ENCODE measurements at regions not wholly inside any gene's neighbourhood (a gene's known extent, or its start where the extent isn't known, plus 50 kb on each side); places are given as distances from the start of the nearest gene placed in this dataset.
A peak's percentile ranks its signal among the peaks of the same experiment; 100 is the strongest.

DNA sequence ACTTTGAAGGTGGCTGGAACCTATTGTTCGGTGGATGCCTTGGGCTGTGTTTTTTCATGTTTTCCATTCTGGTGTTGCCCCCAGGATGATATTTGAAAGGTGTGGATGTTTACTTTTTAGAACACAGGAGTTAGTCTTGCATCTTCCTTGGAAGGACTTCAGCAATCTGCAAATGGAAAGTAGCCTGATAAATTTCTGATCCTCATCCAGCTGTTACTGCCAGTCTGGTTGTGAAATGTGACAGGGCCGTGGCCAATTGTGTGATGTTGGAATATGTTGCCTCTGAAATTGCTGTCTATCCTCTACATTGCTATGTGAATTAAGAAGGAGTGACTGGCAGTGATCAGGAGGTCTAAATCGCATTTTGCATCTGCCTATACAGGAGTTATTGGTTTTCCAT, 382.5 kb upstream of the C2CD4B start:
- DNase-seq: no peak
- TF ChIP-seq, protein P1, sequence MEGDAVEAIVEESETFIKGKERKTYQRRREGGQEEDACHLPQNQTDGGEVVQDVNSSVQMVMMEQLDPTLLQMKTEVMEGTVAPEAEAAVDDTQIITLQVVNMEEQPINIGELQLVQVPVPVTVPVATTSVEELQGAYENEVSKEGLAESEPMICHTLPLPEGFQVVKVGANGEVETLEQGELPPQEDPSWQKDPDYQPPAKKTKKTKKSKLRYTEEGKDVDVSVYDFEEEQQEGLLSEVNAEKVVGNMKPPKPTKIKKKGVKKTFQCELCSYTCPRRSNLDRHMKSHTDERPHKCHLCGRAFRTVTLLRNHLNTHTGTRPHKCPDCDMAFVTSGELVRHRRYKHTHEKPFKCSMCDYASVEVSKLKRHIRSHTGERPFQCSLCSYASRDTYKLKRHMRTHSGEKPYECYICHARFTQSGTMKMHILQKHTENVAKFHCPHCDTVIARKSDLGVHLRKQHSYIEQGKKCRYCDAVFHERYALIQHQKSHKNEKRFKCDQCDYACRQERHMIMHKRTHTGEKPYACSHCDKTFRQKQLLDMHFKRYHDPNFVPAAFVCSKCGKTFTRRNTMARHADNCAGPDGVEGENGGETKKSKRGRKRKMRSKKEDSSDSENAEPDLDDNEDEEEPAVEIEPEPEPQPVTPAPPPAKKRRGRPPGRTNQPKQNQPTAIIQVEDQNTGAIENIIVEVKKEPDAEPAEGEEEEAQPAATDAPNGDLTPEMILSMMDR (IDR thresholded peaks at IDR 0.05; ENCODE audit: low read depth, low read length): no peak
- Histone ChIP-seq H3K9me3 (ENCODE audit: severe bottlenecking) (peaks cover 3% of the 10 kb centered on the region), H3K27ac (peak overlapping the region; percentile 81), H3K4me3 (ENCODE audit: low read depth, low read length) (no peak overlapping the region), H3K36me3 (no peaks in the 10 kb centered on the region), H3K27me3 (ENCODE audit: insufficient read depth, low read depth, severe bottlenecking) (no peaks in the 10 kb centered on the region)

DNA sequence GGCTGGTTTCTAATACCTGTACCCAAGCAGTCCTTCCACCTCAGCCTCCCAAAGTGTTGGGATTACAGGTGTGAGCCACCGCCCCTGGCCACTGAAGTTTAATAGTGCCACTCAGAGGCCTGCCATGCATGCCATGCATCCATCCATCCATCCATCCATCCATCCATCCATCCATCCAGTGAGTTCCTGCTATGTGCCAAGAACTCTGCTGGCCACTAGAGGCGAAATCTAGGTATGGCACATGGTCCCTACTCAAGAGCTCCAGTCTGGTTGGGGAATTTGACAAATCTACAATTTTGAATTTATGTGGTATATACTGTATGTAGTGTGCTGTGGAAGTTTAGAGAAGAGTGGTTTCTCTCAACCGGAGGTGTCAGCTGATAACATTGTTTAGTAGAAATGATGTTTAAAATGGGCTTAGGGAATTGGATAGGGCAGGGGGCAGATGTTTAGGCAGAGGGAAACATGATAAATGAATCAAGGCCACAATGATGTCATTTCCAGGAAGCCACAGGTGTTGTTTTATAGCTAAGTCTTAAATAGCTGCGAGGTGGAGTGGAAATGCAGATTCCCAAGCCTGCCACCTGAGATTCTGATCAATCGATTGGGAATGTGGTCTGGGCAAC, 384.4 kb upstream of the C2CD4B start:
- TF ChIP-seq, protein P1 (IDR thresholded peaks at IDR 0.05; ENCODE audit: low read depth, low read length): peak; percentile 71
- DNase-seq: peak; percentile 66
- Histone ChIP-seq H3K27ac (no peak overlapping the region), H3K9me3 (ENCODE audit: severe bottlenecking) (peaks cover 3% of the 10 kb centered on the region), H3K27me3 (ENCODE audit: insufficient read depth, low read depth, severe bottlenecking) (no peaks in the 10 kb centered on the region), H3K36me3 (no peaks in the 10 kb centered on the region), H3K4me3 (ENCODE audit: low read depth, low read length) (no peak overlapping the region)

DNA sequence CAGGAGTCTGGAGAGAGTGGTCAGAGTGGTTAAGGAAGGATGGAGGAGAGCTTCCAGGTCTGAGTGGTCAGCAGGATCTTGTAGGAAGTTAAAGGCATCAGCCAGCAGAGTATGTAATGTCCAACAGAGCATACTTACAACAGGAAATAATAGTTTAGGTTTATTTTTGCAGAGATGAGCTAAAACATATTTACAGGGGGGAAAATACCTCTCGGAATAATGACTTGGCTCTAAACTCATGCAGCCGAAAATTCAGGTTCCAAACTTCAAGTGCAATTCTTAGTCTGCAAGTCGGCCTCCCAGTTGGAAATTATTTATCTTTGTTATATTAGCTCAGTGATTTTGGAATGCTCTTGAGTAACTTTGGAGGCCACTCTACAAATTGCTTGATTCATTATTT, 385.0 kb upstream of the C2CD4B start:
- TF ChIP-seq, protein P1 (IDR thresholded peaks at IDR 0.05; ENCODE audit: low read depth, low read length): no peak
- DNase-seq: no peak

DNA sequence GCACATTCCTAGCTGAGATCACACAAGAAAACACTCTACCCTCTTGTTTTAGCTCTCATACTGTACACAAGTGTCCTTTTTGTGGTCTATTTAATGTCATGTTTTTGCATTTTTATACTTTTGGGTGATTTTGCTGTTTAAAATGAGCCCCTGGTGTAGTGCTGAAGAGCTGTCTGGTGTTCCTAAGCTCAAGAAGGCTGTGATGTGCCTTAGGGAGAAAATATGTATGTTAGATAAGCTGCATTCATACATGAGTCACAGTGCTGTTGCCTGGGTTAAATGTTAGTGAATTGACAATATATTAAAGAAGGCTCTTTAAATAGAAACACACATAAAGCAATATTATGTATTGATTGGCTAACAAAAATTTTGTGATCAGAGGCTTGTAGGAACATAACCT, 387.4 kb upstream of the C2CD4B start:
- H3K4me3 ChIP-seq (ENCODE audit: low read depth, low read length): no peak overlapping the region
- no peaks in the 10 kb centered on the region for H3K27me3 ChIP-seq (ENCODE audit: insufficient read depth, low read depth, severe bottlenecking)
- peaks cover 4% of the 10 kb centered on the region; the same call in 1 of the 2 replicates for H3K36me3 ChIP-seq
- no peak for DNase-seq
- peaks cover 3% of the 10 kb centered on the region for H3K9me3 ChIP-seq (ENCODE audit: severe bottlenecking)
- H3K27ac ChIP-seq: no peak overlapping the region
- TF ChIP-seq, protein P1 (IDR thresholded peaks at IDR 0.05; ENCODE audit: low read depth, low read length): no peak

More for the DNA sequence above, 385.0 kb upstream of the C2CD4B start:
- H3K27me3 ChIP-seq (ENCODE audit: insufficient read depth, low read depth, severe bottlenecking): no peaks in the 10 kb centered on the region
- H3K36me3 ChIP-seq: no peaks in the 10 kb centered on the region
- no peak overlapping the region for H3K4me3 ChIP-seq (ENCODE audit: low read depth, low read length)
- peaks cover 3% of the 10 kb centered on the region for H3K9me3 ChIP-seq (ENCODE audit: severe bottlenecking)
- no peak overlapping the region for H3K27ac ChIP-seq

DNA sequence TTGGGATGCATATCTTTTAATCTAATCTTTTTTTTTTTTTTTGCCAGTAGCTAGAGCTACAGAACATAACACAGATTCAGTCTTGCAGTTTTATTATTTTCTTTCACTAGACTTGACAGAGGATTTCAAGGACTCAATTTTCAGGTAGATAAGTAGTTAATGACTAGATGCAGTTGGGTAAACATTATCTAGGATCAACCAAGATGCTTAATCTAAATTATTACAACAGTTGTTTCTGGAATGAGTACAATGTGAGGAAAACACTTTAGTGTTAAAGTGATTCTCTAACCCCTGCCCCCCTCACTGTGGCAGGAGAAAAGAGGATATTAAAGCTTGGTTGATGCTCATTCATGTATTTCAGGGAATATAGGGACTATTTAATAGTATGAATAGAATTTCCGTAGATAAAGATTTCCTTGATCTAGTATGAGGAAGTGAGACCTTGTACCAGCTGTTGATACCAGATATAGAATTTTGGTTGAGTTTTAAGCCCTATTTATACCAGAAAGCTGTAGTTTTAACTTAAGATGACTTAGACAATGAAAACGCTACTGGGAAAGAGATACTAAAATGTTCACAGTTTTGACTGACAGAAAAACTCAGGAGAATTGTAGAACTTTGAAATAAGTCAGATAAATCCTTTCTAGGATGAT, 389.0 kb upstream of the C2CD4B start:
- Histone ChIP-seq H3K36me3 (peaks cover 4% of the 10 kb centered on the region; the same call in 1 of the 2 replicates), H3K4me3 (ENCODE audit: low read depth, low read length) (no peak overlapping the region), H3K9me3 (ENCODE audit: severe bottlenecking) (peaks cover 3% of the 10 kb centered on the region), H3K27ac (peak overlapping the region; percentile 32), H3K27me3 (ENCODE audit: insufficient read depth, low read depth, severe bottlenecking) (no peaks in the 10 kb centered on the region)
- TF ChIP-seq, protein P1 (IDR thresholded peaks at IDR 0.05; ENCODE audit: low read depth, low read length): no peak
- no peak for DNase-seq

Measured in WERI-Rb-1 (cell line).